ENCODE measurements at regions not wholly inside any gene's neighbourhood (a gene's known extent, or its start where the extent isn't known, plus 50 kb on each side); places are given as distances from the start of the nearest gene placed in this dataset.

DNA sequence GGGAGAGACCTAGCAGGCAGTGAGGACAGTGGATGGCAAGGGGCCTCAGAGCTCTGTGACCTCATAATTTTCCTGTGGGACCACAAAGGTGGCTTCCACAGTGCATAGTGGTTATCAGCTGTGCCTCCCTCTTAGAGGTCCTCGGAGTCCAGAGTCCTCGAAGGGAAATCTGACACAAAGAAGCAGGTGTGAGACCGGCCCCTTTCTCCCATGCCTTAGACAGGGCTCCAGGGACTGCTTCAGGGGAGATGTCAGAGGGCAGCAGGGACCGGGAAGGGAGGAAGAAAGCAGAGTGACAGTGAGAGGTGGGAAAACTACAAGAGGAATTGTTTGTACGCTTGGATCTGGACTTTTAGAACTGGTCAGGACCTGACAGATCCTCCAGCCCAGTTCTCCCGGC is 66.3 kb downstream of the BAMBI start:
- TF ChIP-seq, protein P1, sequence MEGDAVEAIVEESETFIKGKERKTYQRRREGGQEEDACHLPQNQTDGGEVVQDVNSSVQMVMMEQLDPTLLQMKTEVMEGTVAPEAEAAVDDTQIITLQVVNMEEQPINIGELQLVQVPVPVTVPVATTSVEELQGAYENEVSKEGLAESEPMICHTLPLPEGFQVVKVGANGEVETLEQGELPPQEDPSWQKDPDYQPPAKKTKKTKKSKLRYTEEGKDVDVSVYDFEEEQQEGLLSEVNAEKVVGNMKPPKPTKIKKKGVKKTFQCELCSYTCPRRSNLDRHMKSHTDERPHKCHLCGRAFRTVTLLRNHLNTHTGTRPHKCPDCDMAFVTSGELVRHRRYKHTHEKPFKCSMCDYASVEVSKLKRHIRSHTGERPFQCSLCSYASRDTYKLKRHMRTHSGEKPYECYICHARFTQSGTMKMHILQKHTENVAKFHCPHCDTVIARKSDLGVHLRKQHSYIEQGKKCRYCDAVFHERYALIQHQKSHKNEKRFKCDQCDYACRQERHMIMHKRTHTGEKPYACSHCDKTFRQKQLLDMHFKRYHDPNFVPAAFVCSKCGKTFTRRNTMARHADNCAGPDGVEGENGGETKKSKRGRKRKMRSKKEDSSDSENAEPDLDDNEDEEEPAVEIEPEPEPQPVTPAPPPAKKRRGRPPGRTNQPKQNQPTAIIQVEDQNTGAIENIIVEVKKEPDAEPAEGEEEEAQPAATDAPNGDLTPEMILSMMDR (optimal IDR thresholded peaks at IDR 0.05 in 1 of 3, IDR thresholded peaks at IDR 0.05 in 1 of 3, conservative IDR thresholded peaks at IDR 0.05 in 1 of 3; ENCODE audit: extremely low read depth in 1 of 3, insufficient read depth in 2 of 3, low read length in 3 of 3), result no peak
- TF ChIP-seq EZH2 (IDR thresholded peaks at IDR 0.05; ENCODE audit: low read length), result no peak
